ENCODE measurements at regions not wholly inside any gene's neighbourhood (a gene's known extent, or its start where the extent isn't known, plus 50 kb on each side); places are given as distances from the start of the nearest gene placed in this dataset.
"Not testable (repeated sequence)": the region's sequence is repeated elsewhere in the genome, so short reads cannot be mapped to it uniquely, and the experiment has no call there.

DNA sequence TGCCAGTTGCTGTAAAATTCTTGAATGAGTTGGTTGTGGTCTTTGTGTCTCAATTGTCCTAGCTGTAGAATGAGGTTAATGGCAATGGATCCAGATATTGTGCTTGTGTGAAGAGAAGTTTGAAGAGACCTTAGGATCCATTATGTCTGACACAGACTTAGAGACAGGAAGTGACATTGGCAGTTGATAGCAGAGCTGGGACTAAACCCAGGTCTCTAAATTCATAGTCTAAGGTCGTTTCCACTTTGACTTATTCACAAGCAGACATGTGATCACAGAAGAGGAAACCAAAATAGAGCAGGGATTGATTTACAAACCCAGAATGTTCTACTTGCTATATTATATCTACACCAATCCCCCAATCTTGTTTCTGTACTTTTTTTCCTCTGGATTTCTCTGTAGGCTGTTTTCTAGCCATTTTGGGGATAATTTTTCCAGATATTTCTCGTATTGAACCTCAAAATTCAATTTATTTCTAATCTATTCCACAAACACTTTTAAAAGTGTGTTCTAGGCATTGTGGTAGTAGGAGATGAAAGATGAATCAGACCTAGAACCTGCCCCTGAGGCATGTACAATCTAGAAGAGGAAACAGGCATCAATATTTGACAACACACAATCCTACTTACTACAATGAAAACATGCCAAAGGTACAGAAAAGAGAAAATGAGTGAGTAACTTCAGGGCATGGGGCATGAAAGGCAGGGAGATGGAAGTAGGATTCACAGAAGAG, 123.3 kb downstream of the NFKBIZ start:
- intact Hi-C loops (cut with micrococcal nuclease; ENCODE audit: unreplicated experiment) = no loop called here

DNA sequence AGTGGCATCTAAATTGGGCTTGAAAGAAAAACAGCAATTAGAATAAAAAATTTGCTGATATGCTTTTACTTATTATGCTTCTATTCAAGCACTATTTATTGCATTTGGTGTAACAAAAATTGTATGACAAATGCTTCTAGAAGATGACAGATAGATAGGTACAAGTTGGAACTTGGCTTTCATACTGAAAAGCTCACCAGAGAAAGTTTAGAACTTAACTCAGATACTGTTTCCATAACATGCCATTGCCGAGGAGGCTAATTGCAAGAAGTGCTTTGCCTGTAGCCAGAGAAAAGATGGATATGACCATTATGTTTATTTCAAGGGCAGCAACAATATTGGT, 123.8 kb downstream of the NFKBIZ start:
- intact Hi-C loops (cut with micrococcal nuclease; ENCODE audit: unreplicated experiment) = no loop called here
- H3K4me3 Mint-ChIP-seq (ENCODE audit: low read depth, unreplicated experiment) = no peak overlapping the region
- peaks cover 19% of the 10 kb centered on the region for H3K4me1 Mint-ChIP-seq (ENCODE audit: low read depth, unreplicated experiment)
- no peak for DNase-seq
- no peaks in the 10 kb centered on the region for H3K27me3 Mint-ChIP-seq (ENCODE audit: unreplicated experiment)
- CTCF ChIA-PET = no interaction called here
- no TSS peak for BruUV-seq (replicated peaks)
- no peaks in the 10 kb centered on the region for H3K36me3 Mint-ChIP-seq (ENCODE audit: insufficient read depth, unreplicated experiment)
- TF ChIP-seq, protein P1, sequence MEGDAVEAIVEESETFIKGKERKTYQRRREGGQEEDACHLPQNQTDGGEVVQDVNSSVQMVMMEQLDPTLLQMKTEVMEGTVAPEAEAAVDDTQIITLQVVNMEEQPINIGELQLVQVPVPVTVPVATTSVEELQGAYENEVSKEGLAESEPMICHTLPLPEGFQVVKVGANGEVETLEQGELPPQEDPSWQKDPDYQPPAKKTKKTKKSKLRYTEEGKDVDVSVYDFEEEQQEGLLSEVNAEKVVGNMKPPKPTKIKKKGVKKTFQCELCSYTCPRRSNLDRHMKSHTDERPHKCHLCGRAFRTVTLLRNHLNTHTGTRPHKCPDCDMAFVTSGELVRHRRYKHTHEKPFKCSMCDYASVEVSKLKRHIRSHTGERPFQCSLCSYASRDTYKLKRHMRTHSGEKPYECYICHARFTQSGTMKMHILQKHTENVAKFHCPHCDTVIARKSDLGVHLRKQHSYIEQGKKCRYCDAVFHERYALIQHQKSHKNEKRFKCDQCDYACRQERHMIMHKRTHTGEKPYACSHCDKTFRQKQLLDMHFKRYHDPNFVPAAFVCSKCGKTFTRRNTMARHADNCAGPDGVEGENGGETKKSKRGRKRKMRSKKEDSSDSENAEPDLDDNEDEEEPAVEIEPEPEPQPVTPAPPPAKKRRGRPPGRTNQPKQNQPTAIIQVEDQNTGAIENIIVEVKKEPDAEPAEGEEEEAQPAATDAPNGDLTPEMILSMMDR (IDR thresholded peaks at IDR 0.05; ENCODE audit: unreplicated experiment) = no peak
- H3K9me3 Mint-ChIP-seq (ENCODE audit: low read depth, unreplicated experiment) = peaks cover 7% of the 10 kb centered on the region
- H3K27ac Mint-ChIP-seq (ENCODE audit: unreplicated experiment) = no peak overlapping the region

More for the DNA sequence above, 123.3 kb downstream of the NFKBIZ start:
- CTCF ChIA-PET = interaction anchor here (0.6 kb wide), 1 partner anchor 48 kb away, joined by 5 read pairs; no protein-coding TSS in a partner anchor
- Mint-ChIP-seq H3K9me3 (ENCODE audit: low read depth, unreplicated experiment) (peaks cover 7% of the 10 kb centered on the region), H3K36me3 (ENCODE audit: insufficient read depth, unreplicated experiment) (no peaks in the 10 kb centered on the region), H3K4me1 (ENCODE audit: low read depth, unreplicated experiment) (peaks cover 19% of the 10 kb centered on the region), H3K27me3 (ENCODE audit: unreplicated experiment) (no peaks in the 10 kb centered on the region), H3K27ac (ENCODE audit: unreplicated experiment) (no peak overlapping the region), H3K4me3 (ENCODE audit: low read depth, unreplicated experiment) (no peak overlapping the region)
- no peak for DNase-seq
- TF ChIP-seq, protein P1 (IDR thresholded peaks at IDR 0.05; ENCODE audit: unreplicated experiment) = no peak
- no TSS peak for BruUV-seq (replicated peaks)

DNA sequence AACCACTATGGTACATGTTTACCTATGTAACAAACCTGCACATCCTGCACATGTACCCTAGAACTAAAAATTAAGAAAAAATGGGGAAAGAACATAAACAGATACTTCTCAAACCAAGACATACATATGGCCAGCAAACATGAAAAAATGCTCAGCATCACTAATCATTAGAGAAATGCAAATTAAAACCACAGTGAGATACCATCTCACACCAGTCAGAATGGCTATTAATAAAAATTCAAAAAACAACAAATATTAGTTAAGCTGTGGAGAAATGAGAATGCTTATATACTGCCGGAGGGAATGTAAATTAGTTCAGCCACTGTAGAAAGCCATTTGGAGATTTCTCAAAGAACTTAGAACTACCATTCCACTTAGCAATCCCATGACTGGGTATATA, 126.1 kb downstream of the NFKBIZ start:
- peaks cover 19% of the 10 kb centered on the region for H3K4me1 Mint-ChIP-seq (ENCODE audit: low read depth, unreplicated experiment)
- H3K36me3 Mint-ChIP-seq (ENCODE audit: insufficient read depth, unreplicated experiment); intact Hi-C loops (cut with micrococcal nuclease; ENCODE audit: unreplicated experiment); BruUV-seq (replicated peaks); H3K27me3 Mint-ChIP-seq (ENCODE audit: unreplicated experiment); CTCF ChIA-PET; H3K27ac Mint-ChIP-seq (ENCODE audit: unreplicated experiment); H3K9me3 Mint-ChIP-seq (ENCODE audit: low read depth, unreplicated experiment); DNase-seq; H3K4me3 Mint-ChIP-seq (ENCODE audit: low read depth, unreplicated experiment): not testable (repeated sequence)

DNA sequence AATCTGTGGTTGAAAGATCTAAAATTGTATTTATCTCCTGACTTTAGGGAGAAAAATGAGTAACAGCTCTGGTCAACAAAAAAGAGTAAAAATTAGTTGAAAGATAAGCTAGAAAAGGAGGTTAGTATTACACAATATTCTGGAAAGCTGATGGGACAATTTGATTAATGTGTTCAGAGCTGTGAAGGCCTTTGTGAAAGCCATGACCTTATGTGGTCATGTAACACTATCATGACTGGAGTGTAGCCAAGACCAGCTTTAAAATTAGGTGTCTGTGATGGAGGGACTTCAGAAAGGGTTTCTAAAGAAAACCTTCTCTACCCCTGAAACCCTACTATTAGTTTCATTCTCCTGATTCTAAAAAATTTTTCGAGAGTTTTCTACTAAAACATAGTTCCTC, 127.2 kb downstream of the NFKBIZ start:
- H3K27ac Mint-ChIP-seq (ENCODE audit: unreplicated experiment) = no peak overlapping the region
- peaks cover 19% of the 10 kb centered on the region for H3K4me1 Mint-ChIP-seq (ENCODE audit: low read depth, unreplicated experiment)
- H3K4me3 Mint-ChIP-seq (ENCODE audit: low read depth, unreplicated experiment) = no peak overlapping the region
- no peak for DNase-seq
- intact Hi-C loops (cut with micrococcal nuclease; ENCODE audit: unreplicated experiment) = no loop called here
- no peaks in the 10 kb centered on the region for H3K36me3 Mint-ChIP-seq (ENCODE audit: insufficient read depth, unreplicated experiment)
- BruUV-seq (replicated peaks) = no TSS peak
- no peaks in the 10 kb centered on the region for H3K27me3 Mint-ChIP-seq (ENCODE audit: unreplicated experiment)
- TF ChIP-seq, protein P1 (IDR thresholded peaks at IDR 0.05; ENCODE audit: unreplicated experiment) = no peak
- CTCF ChIA-PET = interaction anchor here (0.8 kb wide), 1 partner anchor 249 kb away, joined by 3 read pairs; no protein-coding TSS in a partner anchor
- H3K9me3 Mint-ChIP-seq (ENCODE audit: low read depth, unreplicated experiment) = no peaks in the 10 kb centered on the region

DNA sequence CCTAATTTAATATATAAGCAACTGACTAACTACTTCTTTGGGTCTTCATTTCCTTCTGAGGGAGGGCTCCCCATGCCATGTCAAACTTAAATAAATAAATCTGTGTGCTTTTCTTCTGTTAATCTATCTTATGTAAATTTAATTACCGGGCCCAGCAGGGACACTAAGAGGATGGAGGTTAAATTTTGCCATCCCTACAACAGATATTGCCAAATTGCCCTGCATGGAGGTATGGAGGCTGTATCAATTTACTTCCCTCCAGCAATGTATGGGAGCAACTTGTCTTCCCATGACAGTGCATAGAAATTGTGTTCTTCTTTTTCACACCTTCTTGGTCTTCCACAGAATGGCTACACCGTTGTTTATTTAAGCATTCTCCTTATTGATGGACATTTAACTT, 129.0 kb downstream of the NFKBIZ start:
- Mint-ChIP-seq H3K27me3 (ENCODE audit: unreplicated experiment) (no peaks in the 10 kb centered on the region), H3K36me3 (ENCODE audit: insufficient read depth, unreplicated experiment) (no peaks in the 10 kb centered on the region), H3K4me1 (ENCODE audit: low read depth, unreplicated experiment) (peaks cover 9% of the 10 kb centered on the region), H3K9me3 (ENCODE audit: low read depth, unreplicated experiment) (no peaks in the 10 kb centered on the region), H3K27ac (ENCODE audit: unreplicated experiment) (no peak overlapping the region), H3K4me3 (ENCODE audit: low read depth, unreplicated experiment) (no peak overlapping the region)
- no TSS peak for BruUV-seq (replicated peaks)
- CTCF ChIA-PET = no interaction called here
- DNase-seq = no peak
- TF ChIP-seq, protein P1 (IDR thresholded peaks at IDR 0.05; ENCODE audit: unreplicated experiment) = no peak
- intact Hi-C loops (cut with micrococcal nuclease; ENCODE audit: unreplicated experiment) = no loop called here

Data from Calu3 (cell line).